OCI-LY7 (cell line): ENCODE measurements at regions not wholly inside any gene's neighbourhood (a gene's known extent, or its start where the extent isn't known, plus 50 kb on each side); places are given as distances from the start of the nearest gene placed in this dataset.

Experiments
- BruUV-seq: library from RNA; stranded (reverse); fragments of 400-500 nt; replicated peaks from 2 replicates; lab custom pipeline; 2021; lab: Mats Ljungman, UMichigan
- CTCF ChIA-PET: fragments of 300-600 bp; sonication (Branson Sonifier 250); formaldehyde crosslinking; loops from one replicate; lab custom pipeline; 2022; ENCODE audit warnings: antibody characterized with exemption; ENCODE audit not compliant: unreplicated experiment; lab: Charles Lee
- POLR2A ChIA-PET: fragments of 300-600 bp; sonication (Branson Sonifier 250); formaldehyde crosslinking; loops from one replicate; lab custom pipeline; 2022; ENCODE audit warnings: antibody characterized with exemption; lab: Charles Lee
- DNase-seq: peaks from one replicate; pipeline ENCODE4 v3.0.0-alpha.2; 2015; ENCODE audit warnings: low spot score
- H2AFZ ChIP-seq: fragments of 200-600 bp; sonication (generic), shearing (Covaris generic); 2 replicates; pipeline ENCODE4 v1.6.1; 2014; ENCODE audit warnings: mild to moderate bottlenecking, antibody characterized with exemption, low read length, moderate library complexity
- H3K27ac ChIP-seq: fragments of 200-600 bp; sonication (generic); 2 replicates; pipeline ENCODE4 v1.5.1; 2014; ENCODE audit warnings: mixed run types, low read depth, mild to moderate bottlenecking, moderate library complexity, low read length, inconsistent platforms; ENCODE audit not compliant: poor library complexity, severe bottlenecking
- H3K36me3 ChIP-seq: fragments of 200-600 bp; sonication (generic); 2 replicates; pipeline ENCODE4 v1.6.1; 2014; ENCODE audit warnings: mild to moderate bottlenecking, antibody characterized with exemption, low read length, moderate library complexity, mixed read lengths; ENCODE audit not compliant: insufficient read depth
- H3K4me1 ChIP-seq: fragments of 200-600 bp; sonication (generic); 2 replicates; pipeline ENCODE4 v1.5.1; 2014; ENCODE audit warnings: mild to moderate bottlenecking, low read length; ENCODE audit not compliant: insufficient read depth, poor library complexity, severe bottlenecking
- H3K4me2 ChIP-seq: fragments of 200-600 bp; sonication (generic); 2 replicates; pipeline ENCODE4 v1.6.1; 2014; ENCODE audit warnings: mild to moderate bottlenecking, low read length
- H3K4me3 ChIP-seq: fragments of 200-600 bp; sonication (generic); 2 replicates; pipeline ENCODE4 v1.5.1; 2014; ENCODE audit warnings: mild to moderate bottlenecking, low read depth, low read length; ENCODE audit not compliant: poor library complexity, severe bottlenecking
- H3K79me2 ChIP-seq: fragments of 200-600 bp; sonication (generic); 2 replicates; pipeline ENCODE4 v1.6.1; 2016; ENCODE audit warnings: low read depth, mild to moderate bottlenecking, low read length, moderate library complexity, mixed read lengths; ENCODE audit not compliant: insufficient read depth
- H3K9me2 ChIP-seq: fragments of 200-600 bp; sonication (generic); 2 replicates; pipeline ENCODE4 v1.6.1; 2016; ENCODE audit warnings: mild to moderate bottlenecking, low read length, mixed read lengths; ENCODE audit not compliant: insufficient read depth
- H3K9me3 ChIP-seq: fragments of 200-600 bp; sonication (generic); 2 replicates; pipeline ENCODE4 v1.6.1; 2014; ENCODE audit warnings: mild to moderate bottlenecking, mixed run types, low read length, mixed read lengths
- H4K20me1 ChIP-seq: fragments of 200-600 bp; sonication (generic); 2 replicates; pipeline ENCODE4 v1.6.1; 2014; ENCODE audit warnings: mild to moderate bottlenecking, antibody characterized with exemption, low read length, moderate library complexity, mixed read lengths; ENCODE audit not compliant: insufficient read depth
- CTCF ChIP-seq: fragments of 200-600 bp; sonication (generic); conservative IDR thresholded peaks from 2 replicates; pipeline ENCODE4 v1.5.1; 2014; ENCODE audit warnings: mild to moderate bottlenecking, antibody characterized with exemption, low read length, moderate library complexity, mixed read lengths
- EZH2phosphoT487 ChIP-seq: fragments of 200-600 bp; sonication (generic); IDR thresholded peaks from 2 replicates; pipeline ENCODE4 v1.6.1; 2018; ENCODE audit warnings: low read depth, borderline replicate concordance, mild to moderate bottlenecking, mixed run types, antibody characterized with exemption, low read length, moderate library complexity, mixed read lengths
- intact Hi-C: fragments of 100-400 bp; cut with micrococcal nuclease; formaldehyde crosslinking; loops from one replicate; pipeline ENCODE4 v1.10.0; 2022; ENCODE audit not compliant: unreplicated experiment

- no peak for DNase-seq
- no peaks in the 10 kb centered on the region for H3K9me2 ChIP-seq
- TF ChIP-seq CTCF, result no peak
- no peak for TF ChIP-seq EZH2phosphoT487
- H3K4me3 ChIP-seq, result no peak overlapping the region
- no peaks in the 10 kb centered on the region for H3K79me2 ChIP-seq
- no peaks in the 10 kb centered on the region for H3K4me1 ChIP-seq
- H3K36me3 ChIP-seq, result no peaks in the 10 kb centered on the region
- BruUV-seq, result no TSS peak
- no peak overlapping the region for H3K4me2 ChIP-seq
- no peak overlapping the region for H2AFZ ChIP-seq
- ChIA-PET CTCF (no interaction called here), POLR2A (no interaction called here)
- H3K27ac ChIP-seq, result no peak overlapping the region
- intact Hi-C loops, result no loop called here
- no peaks in the 10 kb centered on the region for H3K9me3 ChIP-seq
- H4K20me1 ChIP-seq, result no peaks in the 10 kb centered on the region
These were observed 249.2 kb upstream of the PHF14 start for GRCh38 chr7:10724449-10724848.

- H3K4me2 ChIP-seq, result no peak overlapping the region
- no peak for DNase-seq
- TF ChIP-seq CTCF (no peak), EZH2phosphoT487 (no peak)
- H3K4me3 ChIP-seq, result no peak overlapping the region
- H4K20me1 ChIP-seq, result no peaks in the 10 kb centered on the region
- POLR2A ChIA-PET, result interaction anchor here (1.2 kb wide), 1 partner anchor 11 kb away, joined by 3 read pairs; no protein-coding TSS in a partner anchor
- H3K79me2 ChIP-seq, result no peaks in the 10 kb centered on the region
- H2AFZ ChIP-seq, result no peak overlapping the region
- no peaks in the 10 kb centered on the region for H3K9me2 ChIP-seq
- no peak overlapping the region for H3K27ac ChIP-seq
- H3K4me1 ChIP-seq, result no peaks in the 10 kb centered on the region
- H3K9me3 ChIP-seq, result no peaks in the 10 kb centered on the region
- H3K36me3 ChIP-seq, result no peaks in the 10 kb centered on the region
- CTCF ChIA-PET, result no interaction called here
- BruUV-seq, result no TSS peak
- intact Hi-C loops, result no loop called here
These were observed 246.0 kb upstream of the PHF14 start for GRCh38 chr7:10727636-10728035.

- H3K4me1 ChIP-seq, result no peaks in the 10 kb centered on the region
- no peaks in the 10 kb centered on the region for H4K20me1 ChIP-seq
- BruUV-seq, result no TSS peak
- no peak for DNase-seq
- CTCF ChIA-PET, result no interaction called here
- no peak overlapping the region for H3K4me2 ChIP-seq
- intact Hi-C loops, result no loop called here
- no peaks in the 10 kb centered on the region for H3K36me3 ChIP-seq
- H3K9me2 ChIP-seq, result no peaks in the 10 kb centered on the region
- no peak overlapping the region for H3K27ac ChIP-seq
- no peak overlapping the region for H3K4me3 ChIP-seq
- TF ChIP-seq CTCF, result no peak
- TF ChIP-seq EZH2phosphoT487, result no peak
- no peaks in the 10 kb centered on the region for H3K79me2 ChIP-seq
- H3K9me3 ChIP-seq, result no peaks in the 10 kb centered on the region
- POLR2A ChIA-PET, result interaction anchor here (0.6 kb wide), 1 partner anchor 479 kb away, joined by 3 read pairs; no protein-coding TSS in a partner anchor
- H2AFZ ChIP-seq, result no peak overlapping the region
These were observed 242.4 kb upstream of the PHF14 start for GRCh38 chr7:10731253-10731773.
